GM21381 (cell line): ENCODE measurements at regions not wholly inside any gene's neighbourhood (a gene's known extent, or its start where the extent isn't known, plus 50 kb on each side); places are given as distances from the start of the nearest gene placed in this dataset.

Source experiments
- ATAC-seq: cut with Tn5 transposase; IDR thresholded peaks from one replicate; pipeline ENCODE4 v1.9.1; 2021; ENCODE audit warnings: mild to moderate bottlenecking, moderate library complexity; ENCODE audit not compliant: unreplicated experiment

GRCh38 chr3:132183811-132184210, 133.4 kb upstream of the ACP3 start:
- ATAC-seq: no peak

- no peak for ATAC-seq
These were observed 129.5 kb upstream of the ACP3 start for GRCh38 chr3:132187746-132188145.

GRCh38 chr3:132189601-132190000, 127.6 kb upstream of the ACP3 start:
- no peak for ATAC-seq

DNA sequence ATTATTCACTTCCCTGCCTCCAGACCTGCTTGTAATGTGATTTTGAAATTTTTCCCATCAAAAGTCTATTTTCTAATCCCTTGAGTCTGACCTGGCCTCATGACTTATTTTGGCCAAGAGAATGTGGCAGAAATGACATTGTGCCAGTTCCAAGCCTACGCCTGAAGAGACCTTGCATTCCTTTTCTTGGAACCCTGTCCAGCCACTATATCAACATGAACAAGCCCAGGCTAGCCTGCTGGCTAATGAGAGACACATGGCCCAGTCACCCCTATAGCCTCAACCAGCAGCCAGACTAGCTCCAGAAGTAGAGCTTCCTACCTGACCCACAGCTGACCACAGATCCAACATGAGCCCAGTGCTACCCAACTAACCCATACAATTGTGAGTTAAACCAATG, 121.1 kb upstream of the ACP3 start:
- no peak for ATAC-seq

GRCh38 chr3:132198516-132198915, 118.7 kb upstream of the ACP3 start:
- no peak for ATAC-seq

GRCh38 chr3:132199451-132199850, 117.8 kb upstream of the ACP3 start:
- ATAC-seq: no peak

DNA sequence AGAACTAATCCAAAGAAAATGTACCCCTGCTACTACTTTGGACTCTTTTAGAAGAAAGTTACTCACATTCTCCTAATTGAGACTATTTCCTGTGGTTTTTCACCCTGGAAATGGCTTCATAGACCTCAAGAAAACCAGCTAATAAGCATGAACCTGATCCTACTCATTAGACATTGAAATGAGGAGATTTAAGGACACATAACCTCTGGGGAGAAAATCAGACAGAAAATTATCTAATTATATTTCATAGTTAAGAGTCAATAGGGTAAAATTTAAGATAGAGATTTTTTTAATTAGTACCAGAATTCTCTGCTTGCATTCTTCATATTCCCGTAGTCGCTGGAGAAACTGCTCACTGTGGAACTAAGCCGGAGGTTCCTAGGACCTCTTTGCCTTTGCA, 114.6 kb upstream of the ACP3 start:
- no peak for ATAC-seq

- no peak for ATAC-seq
These were observed 113.2 kb upstream of the ACP3 start for GRCh38 chr3:132203889-132204596.

- ATAC-seq: no peak
These were observed 111.6 kb upstream of the ACP3 start for GRCh38 chr3:132205609-132206008.

- no peak for ATAC-seq
These were observed 107.4 kb upstream of the ACP3 start for GRCh38 chr3:132209855-132210254.

DNA sequence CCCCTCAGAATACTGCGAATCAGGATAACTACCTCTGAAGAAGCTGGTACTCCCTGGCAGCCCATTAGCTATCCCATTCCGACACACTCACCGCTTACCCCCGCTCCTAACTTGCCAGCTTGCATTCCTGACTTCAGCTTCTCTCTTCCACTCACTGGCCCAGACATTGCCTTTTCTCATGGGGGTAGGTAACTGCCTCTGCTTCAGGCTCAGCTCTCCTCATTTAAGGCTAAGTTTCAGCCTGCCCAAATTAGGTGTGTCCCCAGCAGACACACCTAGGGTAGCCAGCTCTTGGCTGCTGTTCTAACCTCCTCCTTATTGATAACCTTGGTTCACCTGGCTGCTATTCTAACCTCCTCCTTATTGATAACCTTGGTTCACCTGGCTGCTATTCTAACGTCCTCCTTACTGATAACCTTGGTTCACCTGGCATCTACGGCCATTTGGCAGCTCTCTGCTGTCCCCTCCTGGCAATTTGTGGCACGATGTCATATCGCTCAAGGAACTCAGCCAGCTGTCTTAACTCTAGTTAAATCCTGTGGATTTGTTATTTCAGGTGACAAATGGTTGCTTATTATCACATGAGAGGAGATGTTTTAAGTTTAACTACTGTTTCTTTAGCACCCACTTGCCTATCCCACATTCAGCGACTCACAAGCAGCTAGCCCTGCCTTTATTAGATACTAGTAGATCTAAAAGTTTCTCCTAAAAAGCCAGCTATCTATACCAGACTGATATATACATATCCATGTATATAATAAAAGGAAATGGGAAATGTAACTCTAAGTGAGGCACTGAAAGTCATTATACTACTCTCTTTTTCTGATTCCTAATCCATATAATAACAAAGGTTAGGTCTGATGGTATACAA, 106.5 kb upstream of the ACP3 start:
- ATAC-seq: no peak

GRCh38 chr3:132211896-132212295, 105.3 kb upstream of the ACP3 start:
- no peak for ATAC-seq

- ATAC-seq: no peak
These were observed 98.1 kb upstream of the ACP3 start for GRCh38 chr3:132218817-132219755.

- ATAC-seq: no peak
These were observed 96.2 kb upstream of the ACP3 start for GRCh38 chr3:132220986-132221385.

DNA sequence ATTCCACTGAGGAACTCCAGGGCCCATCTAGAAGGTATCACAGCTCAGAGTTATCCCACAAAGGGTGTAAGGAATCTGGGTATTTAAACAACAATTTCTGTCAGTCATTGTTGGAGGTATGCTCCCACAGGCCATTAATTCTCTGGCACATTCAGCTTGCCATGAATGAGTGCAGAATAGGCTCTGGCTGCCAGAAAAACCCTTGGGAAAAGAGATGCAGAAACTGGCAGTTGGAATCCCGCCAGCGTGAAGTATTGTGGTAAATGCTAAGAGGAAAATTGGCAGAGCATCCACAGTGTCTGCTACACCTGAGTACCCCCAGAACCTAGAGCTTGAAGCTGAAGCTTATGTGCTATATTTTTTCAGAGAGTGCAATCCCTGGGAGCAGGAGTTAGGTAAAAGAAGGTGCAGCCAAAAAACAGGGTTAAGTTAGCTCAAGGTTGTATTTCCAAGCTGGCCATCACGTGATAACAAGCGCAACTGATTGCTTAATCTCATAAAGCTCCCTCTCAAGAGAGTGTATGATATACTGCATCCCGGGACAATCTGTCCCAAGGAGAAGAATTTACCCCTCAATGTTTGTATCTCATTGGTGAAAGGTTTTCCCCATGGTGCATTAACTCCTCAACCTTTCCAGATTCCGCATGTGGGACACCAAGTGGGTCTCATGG, 94.2 kb upstream of the ACP3 start:
- ATAC-seq: no peak

- ATAC-seq: no peak
These were observed 91.5 kb upstream of the ACP3 start for GRCh38 chr3:132225664-132226063.

DNA sequence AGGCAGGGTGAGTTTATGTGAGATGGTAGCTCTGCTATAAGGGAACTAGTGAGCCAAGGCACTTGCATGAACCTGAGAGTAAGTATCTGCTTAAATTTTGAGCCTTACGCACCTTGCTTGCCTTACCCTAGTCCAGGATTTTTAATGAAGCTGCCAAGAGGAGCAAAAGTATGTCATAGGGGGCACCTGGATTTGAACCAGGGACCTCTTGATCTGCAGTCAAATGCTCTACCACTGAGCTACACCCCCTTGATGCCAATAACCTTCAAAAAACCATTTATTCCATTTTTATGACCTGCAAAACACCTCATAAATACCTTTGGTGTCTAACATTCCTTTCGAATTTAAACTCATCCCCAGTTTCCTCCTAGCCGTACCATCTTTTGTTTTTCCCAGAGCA, 88.3 kb upstream of the ACP3 start:
- ATAC-seq: no peak

GRCh38 chr3:132229641-132230040, 87.6 kb upstream of the ACP3 start:
- no peak for ATAC-seq

GRCh38 chr3:132230156-132231000, 86.8 kb upstream of the ACP3 start:
- ATAC-seq: no peak

DNA sequence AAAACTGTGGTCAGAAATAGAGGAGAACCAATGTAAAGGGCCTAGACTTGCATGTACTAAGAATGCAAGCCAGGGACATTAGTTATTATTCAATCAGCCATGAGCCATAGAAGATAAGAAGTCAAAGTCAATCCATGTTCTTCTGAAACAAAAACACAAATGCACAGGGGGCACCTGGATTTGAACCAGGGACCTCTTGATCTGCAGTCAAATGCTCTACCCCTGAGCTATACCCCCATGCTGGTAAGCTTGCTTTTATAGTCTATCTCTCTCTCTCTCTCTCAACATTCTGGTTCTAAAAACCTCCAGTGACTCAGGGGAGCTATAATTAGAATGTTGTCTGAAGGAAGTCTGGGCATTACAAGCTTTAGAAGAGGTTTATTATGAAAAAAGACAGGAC, 85.6 kb upstream of the ACP3 start:
- no peak for ATAC-seq
